ENCODE measurements at regions not wholly inside any gene's neighbourhood (a gene's known extent, or its start where the extent isn't known, plus 50 kb on each side); places are given as distances from the start of the nearest gene placed in this dataset.

GRCh38 chr16:6615636-6616035 is 717.0 kb upstream of the RBFOX1 start:
- 61% methylated on average over 7 of the region's 12 CpGs; no CpG with 5 or more reads in 1 of the 2 experiments for whole genome bisulfite sequencing, 2 experiments (ENCODE audit: extremely low coverage in 2 of 2, insufficient read length in 1 of 2)
- in situ Hi-C loops (cut with MboI; ENCODE audit: low sequenced_read_pairs) (no loop called here), intact Hi-C loops (cut with micrococcal nuclease) (no loop called here), dilution Hi-C loops (cut with HindIII; ENCODE audit: low sequenced_read_pairs, unreplicated experiment) (no loop called here)
- Histone ChIP-seq H4K5ac (ENCODE audit: low read depth, low read length) (no peak overlapping the region), H3K36me3 (ENCODE audit: control insufficient read depth, insufficient read depth, low read length) (no peaks in the 10 kb centered on the region), H3K4me2 (ENCODE audit: low read depth, low read length) (no peak overlapping the region), H2BK15ac (ENCODE audit: low read depth, low read length) (no peak overlapping the region), H2AFZ (replicated peaks; ENCODE audit: low read length, poor library complexity) (no peak overlapping the region), H3K56ac (ENCODE audit: extremely low read depth, insufficient read depth, low read length) (no peak overlapping the region), H3K9me1 (ENCODE audit: insufficient read depth, low read length) (no peaks in the 10 kb centered on the region), H3K27ac (ENCODE audit: insufficient read depth, low read length) (no peak overlapping the region), H3K14ac (replicated peaks; ENCODE audit: low read depth, low read length) (no peak overlapping the region), H3K4ac (ENCODE audit: low read depth, low read length) (no peak overlapping the region), H3K4me3 (ENCODE audit: insufficient read depth, low read depth, low read length) (no peak overlapping the region), H4K91ac (ENCODE audit: insufficient read depth, low read depth, low read length) (no peak overlapping the region), H4K8ac (ENCODE audit: low read depth in 2 of 2, low read length in 2 of 2) (no peak overlapping the region), H3K79me1 (ENCODE audit: low read depth in 1 of 2, low read length in 2 of 2) (no peaks in the 10 kb centered on the region), H3K23ac (ENCODE audit: low read depth, low read length) (no peak overlapping the region), H3K9ac (ENCODE audit: low read depth, low read length) (no peak overlapping the region), H2BK20ac (ENCODE audit: low read depth, low read length) (no peak overlapping the region), H2AK9ac (replicated peaks; ENCODE audit: low read depth, low read length, poor library complexity) (no peak overlapping the region), H4K20me1 (ENCODE audit: insufficient read depth, low read length) (no peaks in the 10 kb centered on the region), H2BK5ac (ENCODE audit: low read depth, low read length, poor library complexity, severe bottlenecking) (no peak overlapping the region), H2BK120ac (ENCODE audit: low read depth, low read length) (no peak overlapping the region), H3K9me3 (ENCODE audit: control insufficient read depth, insufficient read depth, low read length) (peaks cover 13% of the 10 kb centered on the region), H2AK5ac (ENCODE audit: low read depth, low read length) (no peak overlapping the region), H3K18ac (ENCODE audit: low read depth, low read length) (no peak overlapping the region), H3K4me1 (ENCODE audit: control insufficient read depth, insufficient read depth, low read length) (no peaks in the 10 kb centered on the region), H3K27me3 (ENCODE audit: control insufficient read depth, insufficient read depth, low read length) (no peaks in the 10 kb centered on the region)
- DNase-seq: no peak
- ATAC-seq (ENCODE audit: low read depth): no peak
- ChIA-PET POLR2A (ENCODE audit: unreplicated experiment) (no interaction called here), CTCF (no interaction called here)
- BruUV-seq (replicated peaks): no TSS peak
- TF ChIP-seq FOS (IDR thresholded peaks at IDR 0.05; ENCODE audit: low read depth, low read length) (no peak), RCOR1 (IDR thresholded peaks at IDR 0.05; ENCODE audit: insufficient replicate concordance, low read length) (no peak), MAFK (IDR thresholded peaks at IDR 0.05; ENCODE audit: low read depth, low read length) (no peak), SMC3 (IDR thresholded peaks at IDR 0.05; ENCODE audit: low read depth, low read length) (no peak), CHD1 (IDR thresholded peaks at IDR 0.05; ENCODE audit: low read depth, low read length) (no peak)
